ENCODE measurements at regions not wholly inside any gene's neighbourhood (a gene's known extent, or its start where the extent isn't known, plus 50 kb on each side); places are given as distances from the start of the nearest gene placed in this dataset.

GRCh38 chrX:94655180-94655579, 981.2 kb downstream of the FAM133A start:
- no peaks in the 10 kb centered on the region for H3F3A ChIP-seq (ENCODE audit: insufficient read depth, low read depth)
- H3K27ac ChIP-seq = no peak overlapping the region
- BruUV-seq (replicated peaks) = no TSS peak
- H4K20me1 ChIP-seq (ENCODE audit: insufficient read depth) = no peaks in the 10 kb centered on the region
- ChIA-PET POLR2A (ENCODE audit: unreplicated experiment) (no interaction called here), CTCF (no interaction called here)
- no peak for DNase-seq
- no peak overlapping the region for H3K4me3 ChIP-seq
- intact Hi-C loops (cut with micrococcal nuclease; ENCODE audit: unreplicated experiment) = no loop called here
- no peaks in the 10 kb centered on the region for H3K9me2 ChIP-seq (ENCODE audit: insufficient read depth)
- no peaks in the 10 kb centered on the region for H3K4me1 ChIP-seq (replicated peaks; ENCODE audit: insufficient read depth)
- no peaks in the 10 kb centered on the region for H3K79me2 ChIP-seq (ENCODE audit: low read depth)
- no peaks in the 10 kb centered on the region for H3K9me3 ChIP-seq (ENCODE audit: insufficient read depth, low read depth)
- no peaks in the 10 kb centered on the region for H3K27me3 ChIP-seq (ENCODE audit: insufficient read depth, low read depth)
- TF ChIP-seq EZH2 (IDR thresholded peaks at IDR 0.05; ENCODE audit: low read depth) (no peak), CTCF (conservative IDR thresholded peaks at IDR 0.05) (no peak)
- no peaks in the 10 kb centered on the region for H3K36me3 ChIP-seq (ENCODE audit: low read depth)
- no peak overlapping the region for H2AFZ ChIP-seq
- no peak overlapping the region for H3K4me2 ChIP-seq

DNA sequence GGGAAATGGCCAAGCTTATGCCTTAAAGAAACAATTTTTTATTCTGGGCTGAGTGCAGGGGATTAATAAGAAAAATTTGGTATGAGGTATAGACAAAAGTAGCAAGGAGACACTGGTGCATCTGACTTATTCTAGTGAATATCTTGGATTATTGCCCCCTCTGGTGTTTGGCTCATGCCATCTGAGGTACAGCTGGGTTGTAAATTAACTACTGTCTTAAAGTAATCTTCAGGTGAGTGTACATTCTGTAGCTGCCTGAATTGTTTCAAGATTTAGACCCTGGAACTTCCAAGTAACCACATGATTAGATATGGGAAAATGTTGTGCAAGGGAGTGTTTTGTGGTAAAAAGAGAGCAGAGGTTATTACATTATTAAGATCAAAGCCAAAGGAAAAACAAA, 988.7 kb downstream of the FAM133A start:
- ChIA-PET POLR2A (ENCODE audit: unreplicated experiment) (no interaction called here), CTCF (no interaction called here)
- no TSS peak for BruUV-seq (replicated peaks)
- no peaks in the 10 kb centered on the region for H3K9me2 ChIP-seq (ENCODE audit: insufficient read depth)
- H4K20me1 ChIP-seq (ENCODE audit: insufficient read depth) = no peaks in the 10 kb centered on the region
- no peak for TF ChIP-seq CTCF (conservative IDR thresholded peaks at IDR 0.05)
- TF ChIP-seq EZH2 (IDR thresholded peaks at IDR 0.05; ENCODE audit: low read depth) = no peak
- no peaks in the 10 kb centered on the region for H3K36me3 ChIP-seq (ENCODE audit: low read depth)
- no peak overlapping the region for H3K27ac ChIP-seq
- intact Hi-C loops (cut with micrococcal nuclease; ENCODE audit: unreplicated experiment) = no loop called here
- H3K9me3 ChIP-seq (ENCODE audit: insufficient read depth, low read depth) = no peaks in the 10 kb centered on the region
- DNase-seq = no peak
- no peaks in the 10 kb centered on the region for H3K27me3 ChIP-seq (ENCODE audit: insufficient read depth, low read depth)
- H3F3A ChIP-seq (ENCODE audit: insufficient read depth, low read depth) = no peaks in the 10 kb centered on the region
- H2AFZ ChIP-seq = no peak overlapping the region
- H3K79me2 ChIP-seq (ENCODE audit: low read depth) = no peaks in the 10 kb centered on the region
- H3K4me2 ChIP-seq = no peak overlapping the region
- no peak overlapping the region for H3K4me3 ChIP-seq
- no peaks in the 10 kb centered on the region for H3K4me1 ChIP-seq (replicated peaks; ENCODE audit: insufficient read depth)

- DNase-seq = no peak
- Histone ChIP-seq H3F3A (ENCODE audit: insufficient read depth, low read depth) (no peaks in the 10 kb centered on the region), H4K20me1 (ENCODE audit: insufficient read depth) (no peaks in the 10 kb centered on the region), H3K27me3 (ENCODE audit: insufficient read depth, low read depth) (no peaks in the 10 kb centered on the region), H3K27ac (no peak overlapping the region), H3K36me3 (ENCODE audit: low read depth) (no peaks in the 10 kb centered on the region), H3K9me3 (ENCODE audit: insufficient read depth, low read depth) (no peaks in the 10 kb centered on the region), H3K4me3 (no peak overlapping the region), H3K4me2 (no peak overlapping the region), H3K79me2 (ENCODE audit: low read depth) (no peaks in the 10 kb centered on the region), H2AFZ (no peak overlapping the region), H3K4me1 (replicated peaks; ENCODE audit: insufficient read depth) (no peaks in the 10 kb centered on the region), H3K9me2 (ENCODE audit: insufficient read depth) (no peaks in the 10 kb centered on the region)
- intact Hi-C loops (cut with micrococcal nuclease; ENCODE audit: unreplicated experiment) = no loop called here
- TF ChIP-seq EZH2 (IDR thresholded peaks at IDR 0.05; ENCODE audit: low read depth) (no peak), CTCF (conservative IDR thresholded peaks at IDR 0.05) (no peak)
- CTCF ChIA-PET = no interaction called here
- POLR2A ChIA-PET (ENCODE audit: unreplicated experiment) = no interaction called here
- BruUV-seq (replicated peaks) = no TSS peak
These were observed 1002.3 kb downstream of the FAM133A start for GRCh38 chrX:94676285-94676684.

All from PC-9 (cell line).